AG04450 (cell line): ENCODE measurements at regions not wholly inside any gene's neighbourhood (a gene's known extent, or its start where the extent isn't known, plus 50 kb on each side); places are given as distances from the start of the nearest gene placed in this dataset.
"Not testable (repeated sequence)": the region's sequence is repeated elsewhere in the genome, so short reads cannot be mapped to it uniquely, and the experiment has no call there.

Source experiments
- CTCF ChIA-PET: fragments of 300-600, 350-600 bp; formaldehyde crosslinking; extraction: SDS; loops from one replicate; lab custom pipeline; 2022; ENCODE audit warnings: antibody characterized with exemption, inconsistent platforms; lab: Charles Lee
- POLR2A ChIA-PET: fragments of 350-600 bp; formaldehyde crosslinking; extraction: SDS; loops from one replicate; lab custom pipeline; 2021; ENCODE audit warnings: antibody characterized with exemption, inconsistent platforms; lab: Yijun Ruan, JAX
- DNase-seq: peaks from one replicate; pipeline ENCODE4 v3.0.0-alpha.2; 2011; ENCODE audit warnings: low read depth, low spot score
- H3K27ac ChIP-seq: one replicate; pipeline ENCODE4 v1.5.1; 2012; ENCODE audit warnings: low read depth, low read length, control low read depth
- H3K27me3 ChIP-seq: one replicate; pipeline ENCODE4 v1.6.0; 2012; ENCODE audit warnings: low read length; ENCODE audit not compliant: control insufficient read depth, insufficient read depth
- H3K4me3 ChIP-seq: 2 replicates; pipeline ENCODE4 v1.5.1; 2011; ENCODE audit warnings: mild to moderate bottlenecking, low read depth, low read length, control low read depth
- H3K9me3 ChIP-seq: 2 replicates; pipeline ENCODE4 v1.5.1; 2012; ENCODE audit warnings: low read length; ENCODE audit not compliant: control insufficient read depth, insufficient read depth
- CTCF ChIP-seq: IDR thresholded peaks from 2 replicates; pipeline ENCODE4 v1.5.1; 2011; ENCODE audit warnings: low read depth, low read length, control low read depth, inconsistent platforms

GRCh38 chr18:47701134-47701533, 229.3 kb downstream of the SMAD2 start:
- ChIA-PET POLR2A (no interaction called here), CTCF (no interaction called here)
- Histone ChIP-seq H3K27ac (no peak overlapping the region), H3K9me3 (no peaks in the 10 kb centered on the region), H3K4me3 (no peak overlapping the region), H3K27me3 (no peaks in the 10 kb centered on the region)
- no peak for TF ChIP-seq CTCF
- no peak for DNase-seq

- POLR2A ChIA-PET: no interaction called here
- CTCF ChIA-PET: no interaction called here
These were observed 233.6 kb downstream of the SMAD2 start for GRCh38 chr18:47696870-47697269.

GRCh38 chr18:47691611-47692010, 238.8 kb downstream of the SMAD2 start:
- Histone ChIP-seq H3K4me3 (no peak overlapping the region), H3K9me3 (no peaks in the 10 kb centered on the region), H3K27me3 (no peaks in the 10 kb centered on the region), H3K27ac (no peak overlapping the region)
- ChIA-PET POLR2A (no interaction called here), CTCF (no interaction called here)
- DNase-seq: no peak
- TF ChIP-seq CTCF: no peak

More at GRCh38 chr18:47696870-47697269, 233.6 kb downstream of the SMAD2 start:
- no peak overlapping the region for H3K27ac ChIP-seq
- no peaks in the 10 kb centered on the region for H3K27me3 ChIP-seq
- no peaks in the 10 kb centered on the region for H3K9me3 ChIP-seq
- H3K4me3 ChIP-seq: no peak overlapping the region
- no peak for DNase-seq
- no peak for TF ChIP-seq CTCF

GRCh38 chr18:47690778-47691177, 239.7 kb downstream of the SMAD2 start:
- H3K27me3 ChIP-seq, H3K27ac ChIP-seq, DNase-seq, H3K9me3 ChIP-seq, H3K4me3 ChIP-seq, CTCF ChIA-PET, POLR2A ChIA-PET: not testable (repeated sequence)

- no peaks in the 10 kb centered on the region for H3K9me3 ChIP-seq
- TF ChIP-seq CTCF: no peak
- CTCF ChIA-PET: interaction anchor here (1.5 kb wide), 1 partner anchor 60 kb away, joined by 5 read pairs; no protein-coding TSS in a partner anchor
- POLR2A ChIA-PET: no interaction called here
- H3K27ac ChIP-seq: no peak overlapping the region
- DNase-seq: no peak
- H3K27me3 ChIP-seq: no peaks in the 10 kb centered on the region
- no peak overlapping the region for H3K4me3 ChIP-seq
These were observed 241.1 kb downstream of the SMAD2 start for GRCh38 chr18:47689371-47689770.

GRCh38 chr18:47686806-47687205, 243.7 kb downstream of the SMAD2 start:
- H3K9me3 ChIP-seq: no peaks in the 10 kb centered on the region
- ChIA-PET POLR2A (no interaction called here), CTCF (no interaction called here)
- no peak for DNase-seq
- no peak overlapping the region for H3K27ac ChIP-seq
- H3K27me3 ChIP-seq: no peaks in the 10 kb centered on the region
- TF ChIP-seq CTCF: no peak
- no peak overlapping the region for H3K4me3 ChIP-seq
